ENCODE measurements at regions not wholly inside any gene's neighbourhood (a gene's known extent, or its start where the extent isn't known, plus 50 kb on each side); places are given as distances from the start of the nearest gene placed in this dataset.

- TF ChIP-seq CTCF (CRISPR knock-in tag; IDR thresholded peaks at IDR 0.05) (no peak), ZNF331 (CRISPR knock-in tag; IDR thresholded peaks at IDR 0.05) (no peak), FOSL1 (CRISPR knock-in tag; IDR thresholded peaks at IDR 0.05; ENCODE audit: borderline replicate concordance) (no peak)
These were observed 150.9 kb downstream of the SPCS3 start for GRCh38 chr4:176470671-176471070.
